ENCODE measurements at regions not wholly inside any gene's neighbourhood (a gene's known extent, or its start where the extent isn't known, plus 50 kb on each side); places are given as distances from the start of the nearest gene placed in this dataset.

GRCh38 chr4:17362430-17362829 is 149.5 kb downstream of the QDPR start:
- no peak for TF ChIP-seq MAX (IDR thresholded peaks at IDR 0.05; ENCODE audit: low read depth, low read length)
- no peak for TF ChIP-seq POLR2A (IDR thresholded peaks at IDR 0.05; ENCODE audit: extremely low read depth, insufficient read length)
- TF ChIP-seq MYC (IDR thresholded peaks at IDR 0.05; ENCODE audit: low read depth, low read length): no peak
- TF ChIP-seq, protein P1, sequence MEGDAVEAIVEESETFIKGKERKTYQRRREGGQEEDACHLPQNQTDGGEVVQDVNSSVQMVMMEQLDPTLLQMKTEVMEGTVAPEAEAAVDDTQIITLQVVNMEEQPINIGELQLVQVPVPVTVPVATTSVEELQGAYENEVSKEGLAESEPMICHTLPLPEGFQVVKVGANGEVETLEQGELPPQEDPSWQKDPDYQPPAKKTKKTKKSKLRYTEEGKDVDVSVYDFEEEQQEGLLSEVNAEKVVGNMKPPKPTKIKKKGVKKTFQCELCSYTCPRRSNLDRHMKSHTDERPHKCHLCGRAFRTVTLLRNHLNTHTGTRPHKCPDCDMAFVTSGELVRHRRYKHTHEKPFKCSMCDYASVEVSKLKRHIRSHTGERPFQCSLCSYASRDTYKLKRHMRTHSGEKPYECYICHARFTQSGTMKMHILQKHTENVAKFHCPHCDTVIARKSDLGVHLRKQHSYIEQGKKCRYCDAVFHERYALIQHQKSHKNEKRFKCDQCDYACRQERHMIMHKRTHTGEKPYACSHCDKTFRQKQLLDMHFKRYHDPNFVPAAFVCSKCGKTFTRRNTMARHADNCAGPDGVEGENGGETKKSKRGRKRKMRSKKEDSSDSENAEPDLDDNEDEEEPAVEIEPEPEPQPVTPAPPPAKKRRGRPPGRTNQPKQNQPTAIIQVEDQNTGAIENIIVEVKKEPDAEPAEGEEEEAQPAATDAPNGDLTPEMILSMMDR (IDR thresholded peaks at IDR 0.05; ENCODE audit: low read depth, low read length): no peak
- no peak for DNase-seq (ENCODE audit: low read depth)
- H3K4me3 ChIP-seq (ENCODE audit: low read depth, low read length): no peak overlapping the region

DNA sequence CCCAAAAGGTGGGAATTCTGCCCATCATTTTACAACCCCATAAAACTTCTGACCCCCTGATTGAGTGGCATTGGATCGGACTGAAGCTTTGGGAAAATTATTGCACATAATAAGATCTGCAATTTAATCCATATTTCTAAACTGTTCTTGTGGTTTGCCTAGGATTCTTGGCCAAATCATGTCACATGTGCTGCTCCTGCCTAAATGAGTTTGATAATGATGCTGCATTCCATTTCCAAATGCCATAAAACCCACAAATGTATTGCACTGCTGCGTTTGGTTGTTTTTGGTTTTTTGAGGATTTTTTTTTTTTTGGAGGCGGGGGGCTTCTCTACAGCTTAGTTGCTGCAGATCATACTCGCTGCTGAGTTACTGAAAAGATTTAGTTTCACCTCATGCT is 153.6 kb downstream of the QDPR start:
- no peak for DNase-seq (ENCODE audit: low read depth)
- no peak for TF ChIP-seq POLR2A (IDR thresholded peaks at IDR 0.05; ENCODE audit: extremely low read depth, insufficient read length)
- TF ChIP-seq MAX (IDR thresholded peaks at IDR 0.05; ENCODE audit: low read depth, low read length): no peak
- TF ChIP-seq MYC (IDR thresholded peaks at IDR 0.05; ENCODE audit: low read depth, low read length): no peak
- TF ChIP-seq, protein P1 (IDR thresholded peaks at IDR 0.05; ENCODE audit: low read depth, low read length): no peak
- H3K4me3 ChIP-seq (ENCODE audit: low read depth, low read length): no peak overlapping the region

- H3K4me3 ChIP-seq (ENCODE audit: low read depth, low read length): no peak overlapping the region
- TF ChIP-seq MAX (IDR thresholded peaks at IDR 0.05; ENCODE audit: low read depth, low read length): no peak
- TF ChIP-seq POLR2A (IDR thresholded peaks at IDR 0.05; ENCODE audit: extremely low read depth, insufficient read length): no peak
- TF ChIP-seq, protein P1 (IDR thresholded peaks at IDR 0.05; ENCODE audit: low read depth, low read length): no peak
- no peak for DNase-seq (ENCODE audit: low read depth)
Measured at GRCh38 chr4:17356926-17357325, 155.0 kb downstream of the QDPR start.

DNA sequence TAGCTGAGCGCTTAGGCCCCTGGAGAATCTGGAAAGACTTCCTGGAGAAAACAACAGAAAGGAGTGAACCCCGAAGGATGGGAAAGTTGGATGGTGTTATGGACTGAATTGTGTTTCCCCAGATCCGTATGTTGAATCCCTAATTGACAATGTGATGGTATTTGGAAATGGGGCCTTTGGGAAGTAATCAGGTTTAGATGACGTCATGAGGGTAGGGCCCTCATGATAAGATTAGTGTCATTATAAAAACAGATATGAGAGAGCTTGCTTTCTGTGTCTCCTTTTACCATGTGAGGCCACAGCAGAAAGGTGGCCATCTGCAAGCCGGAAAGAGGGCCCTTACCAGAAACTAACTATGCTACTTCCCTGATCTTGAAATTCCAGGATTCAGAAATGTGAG is 159.5 kb downstream of the QDPR start:
- no peak overlapping the region for H3K4me3 ChIP-seq (ENCODE audit: low read depth, low read length)
- TF ChIP-seq, protein P1 (IDR thresholded peaks at IDR 0.05; ENCODE audit: low read depth, low read length): no peak
- no peak for TF ChIP-seq MAX (IDR thresholded peaks at IDR 0.05; ENCODE audit: low read depth, low read length)
- no peak for TF ChIP-seq POLR2A (IDR thresholded peaks at IDR 0.05; ENCODE audit: extremely low read depth, insufficient read length)
- no peak for TF ChIP-seq MYC (IDR thresholded peaks at IDR 0.05; ENCODE audit: low read depth, low read length)
- no peak for DNase-seq (ENCODE audit: low read depth)

DNA sequence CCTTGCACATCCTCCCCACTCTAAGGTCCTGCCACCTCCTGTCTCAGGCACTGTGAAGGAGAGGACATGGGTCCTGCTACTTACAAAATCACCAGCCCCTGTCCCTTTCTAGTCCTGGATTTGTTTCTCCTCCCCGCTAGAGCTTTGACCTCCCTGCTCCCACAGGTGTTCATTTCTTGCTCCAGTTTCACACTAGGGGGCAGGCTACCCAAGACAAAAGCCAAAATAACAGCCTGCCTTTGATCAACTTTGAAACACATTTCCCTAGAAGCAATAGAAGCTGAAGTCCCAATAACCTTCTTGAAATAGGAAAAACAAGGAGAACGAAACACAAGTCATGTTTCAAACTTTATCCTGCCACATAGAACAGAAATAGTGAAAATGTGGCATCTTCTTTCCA is 164.4 kb downstream of the QDPR start:
- TF ChIP-seq, protein P1 (IDR thresholded peaks at IDR 0.05; ENCODE audit: low read depth, low read length): peak; percentile 82
- TF ChIP-seq POLR2A (IDR thresholded peaks at IDR 0.05; ENCODE audit: extremely low read depth, insufficient read length): no peak
- H3K4me3 ChIP-seq (ENCODE audit: low read depth, low read length): no peak overlapping the region
- peak; percentile 54 for DNase-seq (ENCODE audit: low read depth)

- DNase-seq (ENCODE audit: low read depth): no peak
- no peak overlapping the region for H3K4me3 ChIP-seq (ENCODE audit: low read depth, low read length)
Measured at GRCh38 chr4:17339376-17339775, 172.5 kb downstream of the QDPR start.

More at GRCh38 chr4:17339376-17339775, 172.5 kb downstream of the QDPR start:
- TF ChIP-seq, protein P1 (IDR thresholded peaks at IDR 0.05; ENCODE audit: low read depth, low read length): no peak
- TF ChIP-seq POLR2A (IDR thresholded peaks at IDR 0.05; ENCODE audit: extremely low read depth, insufficient read length): no peak
- TF ChIP-seq MAX (IDR thresholded peaks at IDR 0.05; ENCODE audit: low read depth, low read length): no peak
- TF ChIP-seq MYC (IDR thresholded peaks at IDR 0.05; ENCODE audit: low read depth, low read length): no peak
